ENCODE measurements at regions not wholly inside any gene's neighbourhood (a gene's known extent, or its start where the extent isn't known, plus 50 kb on each side); places are given as distances from the start of the nearest gene placed in this dataset.

GRCh38 chrY:8361715-8362114, 975.5 kb upstream of the TSPY4 start:
- Histone ChIP-seq H3K4me3 (no peak overlapping the region), H3K36me3 (ENCODE audit: low read depth) (no peaks in the 10 kb centered on the region), H3K9me3 (no peaks in the 10 kb centered on the region), H3K4me1 (ENCODE audit: low read depth) (no peaks in the 10 kb centered on the region)
- intact Hi-C loops (cut with DNase I, micrococcal nuclease): no loop called here
- ATAC-seq: no peak
- TF ChIP-seq CTCF (IDR thresholded peaks at IDR 0.05): no peak
- DNase-seq: no peak

GRCh38 chrY:8377491-8377890, 959.8 kb upstream of the TSPY4 start:
- TF ChIP-seq CTCF (IDR thresholded peaks at IDR 0.05): no peak
- Histone ChIP-seq H3K9me3 (no peaks in the 10 kb centered on the region), H3K4me1 (ENCODE audit: low read depth) (no peaks in the 10 kb centered on the region), H3K4me3 (no peak overlapping the region), H3K36me3 (ENCODE audit: low read depth) (no peaks in the 10 kb centered on the region)
- intact Hi-C loops (cut with DNase I, micrococcal nuclease): no loop called here
- no peak for DNase-seq
- ATAC-seq: no peak

- Histone ChIP-seq H3K4me1 (ENCODE audit: low read depth) (no peaks in the 10 kb centered on the region), H3K9me3 (no peaks in the 10 kb centered on the region), H3K36me3 (ENCODE audit: low read depth) (no peaks in the 10 kb centered on the region), H3K4me3 (no peak overlapping the region)
- TF ChIP-seq CTCF (IDR thresholded peaks at IDR 0.05): no peak
- DNase-seq (no peak), ATAC-seq (no peak)
- intact Hi-C loops (cut with DNase I, micrococcal nuclease): no loop called here
Observed at GRCh38 chrY:8379800-8380199, 957.5 kb upstream of the TSPY4 start.

DNA sequence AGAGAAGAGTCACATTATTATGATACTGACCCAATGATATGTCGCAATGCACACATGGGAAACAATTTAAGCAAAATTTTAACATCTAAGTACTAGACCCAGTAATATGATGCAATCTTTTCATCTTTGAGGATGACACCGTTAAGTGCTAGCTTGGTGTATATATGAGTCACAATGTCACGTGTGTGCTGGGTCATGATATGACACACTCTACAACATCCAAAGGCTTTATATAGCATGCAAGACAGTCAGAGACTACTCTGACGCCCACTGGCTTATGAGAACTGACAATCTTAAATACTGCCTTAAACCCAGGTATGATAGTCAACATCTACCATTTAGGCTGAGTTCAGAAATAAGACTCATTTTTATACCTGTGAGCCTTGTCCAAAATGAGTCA, 955.8 kb upstream of the TSPY4 start:
- DNase-seq: no peak
- intact Hi-C loops (cut with DNase I, micrococcal nuclease): no loop called here
- H3K9me3 ChIP-seq: no peaks in the 10 kb centered on the region
- no peak overlapping the region for H3K4me3 ChIP-seq
- ATAC-seq: no peak
- TF ChIP-seq CTCF (IDR thresholded peaks at IDR 0.05): no peak
- no peaks in the 10 kb centered on the region for H3K36me3 ChIP-seq (ENCODE audit: low read depth)
- no peaks in the 10 kb centered on the region for H3K4me1 ChIP-seq (ENCODE audit: low read depth)

GRCh38 chrY:8386053-8386452, 951.2 kb upstream of the TSPY4 start:
- H3K9me3 ChIP-seq: no peaks in the 10 kb centered on the region
- intact Hi-C loops (cut with DNase I, micrococcal nuclease): no loop called here
- H3K4me3 ChIP-seq: no peak overlapping the region
- H3K4me1 ChIP-seq (ENCODE audit: low read depth): no peaks in the 10 kb centered on the region
- ATAC-seq (no peak), DNase-seq (no peak)
- TF ChIP-seq CTCF (IDR thresholded peaks at IDR 0.05): no peak
- no peaks in the 10 kb centered on the region for H3K36me3 ChIP-seq (ENCODE audit: low read depth)

DNA sequence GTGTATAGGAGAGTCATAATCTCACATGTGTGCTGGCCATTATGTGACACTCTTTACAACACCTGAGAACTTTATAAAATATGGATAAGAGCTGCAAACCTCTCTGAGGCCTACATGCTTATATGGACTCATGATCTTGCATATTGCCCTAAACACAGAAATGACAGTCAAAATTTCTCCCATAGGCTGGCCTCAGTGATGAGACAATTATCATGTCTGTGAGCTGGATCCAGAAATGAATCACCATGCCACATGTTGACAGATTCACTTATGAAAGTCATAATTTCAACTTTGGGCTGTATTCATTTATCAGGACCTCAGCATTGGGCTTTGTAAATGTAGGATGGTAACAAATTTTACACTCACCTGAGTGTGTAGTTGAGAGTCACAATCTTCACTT, 948.8 kb upstream of the TSPY4 start:
- ATAC-seq (no peak), DNase-seq (no peak)
- intact Hi-C loops (cut with DNase I, micrococcal nuclease): no loop called here
- H3K36me3 ChIP-seq (ENCODE audit: low read depth): no peaks in the 10 kb centered on the region
- H3K4me1 ChIP-seq (ENCODE audit: low read depth): no peaks in the 10 kb centered on the region
- H3K4me3 ChIP-seq: no peak overlapping the region
- no peak for TF ChIP-seq CTCF (IDR thresholded peaks at IDR 0.05)
- no peaks in the 10 kb centered on the region for H3K9me3 ChIP-seq
